CD4-positive, CD25-positive, alpha-beta regulatory T cell (primary cell): ENCODE measurements at regions not wholly inside any gene's neighbourhood (a gene's known extent, or its start where the extent isn't known, plus 50 kb on each side); places are given as distances from the start of the nearest gene placed in this dataset.

Experiments used
- ATAC-seq, 2 donors: fragments of 150-1000 bp; cut with Tn5 transposase; one replicate each; pipeline ENCODE4 v1.10.0; 2021; ENCODE audit warnings: low read depth in 2 of 2, moderate number of reproducible peaks in 2 of 2, moderate library complexity in 1 of 2
- DNase-seq, 3 donors: peaks; one replicate each; pipeline versions ENCODE4 v3.0.0 to v3.0.0-alpha.2; 2012 to 2022; ENCODE audit warnings: mixed read lengths in 1 of 3
- H3K27ac ChIP-seq: one replicate; pipeline ENCODE4 v1.7.0; 2013; ENCODE audit warnings: mild to moderate bottlenecking, low read length; ENCODE audit not compliant: insufficient read depth, poor library complexity, severe bottlenecking
- H3K27me3 ChIP-seq: one replicate; pipeline ENCODE4 v1.7.0; 2013; ENCODE audit warnings: low read length; ENCODE audit not compliant: control insufficient read depth, insufficient read depth
- H3K36me3 ChIP-seq: one replicate; pipeline ENCODE4 v1.7.0; 2013; ENCODE audit warnings: mild to moderate bottlenecking, low read length, moderate library complexity; ENCODE audit not compliant: control insufficient read depth, insufficient read depth
- H3K4me1 ChIP-seq: 2 replicates; pipeline ENCODE4 v1.7.0; 2013; ENCODE audit warnings: mild to moderate bottlenecking, low read length; ENCODE audit not compliant: insufficient read depth, control insufficient read depth, poor library complexity, severe bottlenecking
- H3K4me3 ChIP-seq: one replicate; pipeline ENCODE4 v1.7.0; 2013; ENCODE audit warnings: low read depth, mild to moderate bottlenecking, low read length, moderate library complexity
- H3K9me3 ChIP-seq, 2 experiments: 1 replicate in 1 of 2; 2 replicates in 1 of 2; pipeline ENCODE4 v1.7.0; 2013; ENCODE audit warnings: low read length in 2 of 2, mild to moderate bottlenecking in 1 of 2, moderate library complexity in 1 of 2; ENCODE audit not compliant: control insufficient read depth in 2 of 2
- H3K27ac Mint-ChIP-seq, 3 donors: one replicate each; pipeline ENCODE4 v1.8.0; 2020 to 2022; ENCODE audit warnings: mild to moderate bottlenecking in 3 of 3, mixed read lengths in 3 of 3, moderate library complexity in 2 of 3
- H3K27me3 Mint-ChIP-seq: one replicate; pipeline ENCODE4 v1.8.0; 2022; ENCODE audit warnings: mild to moderate bottlenecking, mixed read lengths
- H3K36me3 Mint-ChIP-seq: one replicate; pipeline ENCODE4 v1.8.0; 2020; ENCODE audit warnings: mixed read lengths
- H3K4me1 Mint-ChIP-seq, 4 donors: one replicate each; pipeline ENCODE4 v1.8.0; 2020 to 2022; ENCODE audit warnings: mixed read lengths in 4 of 4, mild to moderate bottlenecking in 1 of 4
- H3K4me3 Mint-ChIP-seq, 4 donors: one replicate each; pipeline ENCODE4 v1.8.0; 2020 to 2022; ENCODE audit warnings: mild to moderate bottlenecking in 4 of 4, mixed read lengths in 4 of 4, moderate library complexity in 3 of 4
- H3K9me3 Mint-ChIP-seq, 7 donors: one replicate each; pipeline ENCODE4 v1.8.0; 2020 to 2022; ENCODE audit warnings: mixed read lengths in 7 of 7, mild to moderate bottlenecking in 3 of 7, moderate library complexity in 2 of 7

DNA sequence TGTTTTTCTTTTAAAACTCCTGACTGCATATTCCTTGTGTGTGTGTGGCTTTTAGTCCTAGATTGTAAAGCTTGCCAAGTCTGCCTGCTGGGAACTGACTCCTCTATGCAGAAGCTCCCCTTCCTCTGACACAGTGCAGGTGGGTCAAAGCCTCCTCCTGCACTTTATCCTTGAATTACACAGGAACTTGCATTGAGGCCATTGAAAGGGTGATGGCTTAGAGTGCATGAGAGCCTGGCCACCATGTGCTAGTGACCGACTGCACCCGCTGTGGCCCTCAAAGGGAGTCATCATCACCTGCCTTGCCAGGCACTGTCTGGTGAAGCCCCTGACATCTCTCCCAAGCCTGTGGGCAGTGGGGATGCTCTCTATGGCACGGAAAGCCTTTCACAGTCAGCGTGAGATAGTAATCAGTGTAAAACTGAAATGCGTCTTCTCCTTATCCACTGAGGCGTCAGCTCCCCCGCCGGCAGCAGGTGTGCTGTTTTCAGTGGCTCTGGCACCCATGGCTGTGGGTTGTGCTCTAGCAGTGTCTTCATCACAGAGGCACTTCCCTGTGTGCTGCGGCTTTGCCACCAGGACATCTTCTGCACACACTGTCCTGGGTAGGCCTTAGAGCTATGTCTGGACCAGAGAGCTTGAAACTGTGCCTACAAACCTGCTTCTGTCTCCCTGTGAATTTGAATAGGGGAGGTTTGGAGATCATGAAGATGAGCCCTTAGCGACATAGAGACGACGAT, 87.9 kb downstream of the THBS2 start:
- Mint-ChIP-seq H3K27me3 (no peaks in the 10 kb centered on the region), H3K4me1 (no peaks in the 10 kb centered on the region), H3K27ac (no peak overlapping the region), H3K4me3 (no peak overlapping the region), H3K9me3 (no peaks in the 10 kb centered on the region), H3K36me3 (no peaks in the 10 kb centered on the region)
- no peaks in the 10 kb centered on the region for H3K27me3 ChIP-seq
- H3K27ac ChIP-seq: no peak overlapping the region
- H3K4me1 ChIP-seq: no peaks in the 10 kb centered on the region
- H3K36me3 ChIP-seq: no peaks in the 10 kb centered on the region
- DNase-seq (no peak), ATAC-seq (no peak)
- no peak overlapping the region for H3K4me3 ChIP-seq
- no peaks in the 10 kb centered on the region for H3K9me3 ChIP-seq

DNA sequence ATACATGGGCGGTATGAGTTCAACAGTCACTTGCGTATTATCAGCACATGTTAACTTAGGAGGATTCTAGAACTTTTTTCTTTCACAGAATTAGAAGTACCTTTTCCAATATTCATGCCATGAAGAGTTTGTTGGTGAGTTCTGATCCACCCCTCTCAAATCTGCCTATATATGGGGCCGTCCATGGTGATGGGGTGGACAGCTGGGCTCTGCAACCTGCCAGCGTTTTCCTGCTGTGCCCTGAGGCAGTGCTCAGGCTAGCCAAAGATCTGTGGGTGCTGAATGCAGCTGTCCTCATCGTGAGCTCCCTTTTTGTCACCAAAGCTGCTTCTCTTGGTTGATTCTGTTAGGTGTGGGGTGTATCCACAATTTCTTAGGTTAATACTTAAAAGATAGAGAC, 88.7 kb downstream of the THBS2 start:
- Histone ChIP-seq H3K9me3 (no peaks in the 10 kb centered on the region), H3K4me3 (no peak overlapping the region), H3K36me3 (no peaks in the 10 kb centered on the region), H3K27ac (no peak overlapping the region), H3K27me3 (no peaks in the 10 kb centered on the region), H3K4me1 (no peaks in the 10 kb centered on the region)
- DNase-seq (no peak), ATAC-seq (no peak)
- H3K36me3 Mint-ChIP-seq: no peaks in the 10 kb centered on the region
- no peak overlapping the region for H3K4me3 Mint-ChIP-seq
- H3K27me3 Mint-ChIP-seq: no peaks in the 10 kb centered on the region
- no peak overlapping the region for H3K27ac Mint-ChIP-seq
- H3K4me1 Mint-ChIP-seq: no peaks in the 10 kb centered on the region
- H3K9me3 Mint-ChIP-seq: no peaks in the 10 kb centered on the region

DNA sequence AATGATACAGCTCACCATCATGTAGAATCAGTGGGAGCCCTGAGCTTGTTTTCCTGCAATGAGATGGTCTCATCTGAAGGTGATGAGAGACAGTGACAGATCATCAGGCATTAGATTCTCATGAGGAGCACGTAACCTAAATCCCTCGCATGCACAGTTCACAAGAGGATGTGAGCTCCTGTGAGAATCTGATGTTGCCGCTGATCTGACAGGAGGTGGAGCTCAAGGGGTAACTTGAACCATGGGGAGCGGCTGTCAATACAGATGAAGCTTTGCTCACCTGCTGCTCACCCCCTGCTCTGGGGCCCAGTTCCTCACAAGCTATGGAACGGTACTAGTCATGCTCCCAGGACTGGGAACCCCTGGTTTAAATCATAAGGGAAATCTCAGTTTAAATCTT, 89.2 kb downstream of the THBS2 start:
- no peaks in the 10 kb centered on the region for H3K9me3 ChIP-seq
- no peaks in the 10 kb centered on the region for H3K36me3 ChIP-seq
- Mint-ChIP-seq H3K9me3 (no peaks in the 10 kb centered on the region), H3K27me3 (no peaks in the 10 kb centered on the region), H3K36me3 (no peaks in the 10 kb centered on the region), H3K4me3 (no peak overlapping the region), H3K4me1 (no peaks in the 10 kb centered on the region), H3K27ac (no peak overlapping the region)
- H3K27ac ChIP-seq: no peak overlapping the region
- H3K27me3 ChIP-seq: no peaks in the 10 kb centered on the region
- no peaks in the 10 kb centered on the region for H3K4me1 ChIP-seq
- DNase-seq: no peak
- H3K4me3 ChIP-seq: no peak overlapping the region
- ATAC-seq: no peak

DNA sequence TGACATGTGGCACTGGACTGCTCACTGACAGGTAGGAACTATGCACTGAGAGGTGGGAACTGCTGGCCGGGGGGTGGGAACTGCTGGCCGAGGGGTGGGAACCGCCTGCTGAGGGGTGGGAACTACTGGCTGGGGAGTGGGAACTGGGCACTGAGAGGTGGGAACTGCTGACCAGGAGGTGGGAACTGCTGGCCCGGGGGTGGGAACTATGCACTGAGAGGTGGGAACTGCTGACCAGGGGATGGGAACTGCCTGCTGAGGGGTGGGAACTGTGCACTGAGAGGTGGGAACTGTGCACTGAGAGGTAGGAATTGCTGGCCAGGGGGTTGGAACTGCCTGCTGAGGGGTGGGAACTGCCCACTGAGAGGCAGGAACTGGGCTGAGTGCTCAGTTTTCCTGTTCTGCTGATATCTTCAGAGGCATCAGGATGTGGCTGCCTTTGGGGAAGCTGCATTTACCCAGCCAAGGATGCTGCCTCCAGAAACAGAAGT, 90.2 kb downstream of the THBS2 start:
- Mint-ChIP-seq H3K27ac (no peak overlapping the region), H3K4me3 (no peak overlapping the region), H3K4me1 (no peaks in the 10 kb centered on the region), H3K9me3 (no peaks in the 10 kb centered on the region), H3K27me3 (no peaks in the 10 kb centered on the region), H3K36me3 (no peaks in the 10 kb centered on the region)
- no peak overlapping the region for H3K27ac ChIP-seq
- no peak for DNase-seq
- no peaks in the 10 kb centered on the region for H3K4me1 ChIP-seq
- H3K9me3 ChIP-seq: no peaks in the 10 kb centered on the region
- no peak overlapping the region for H3K4me3 ChIP-seq
- H3K27me3 ChIP-seq: no peaks in the 10 kb centered on the region
- ATAC-seq: no peak
- H3K36me3 ChIP-seq: no peaks in the 10 kb centered on the region

DNA sequence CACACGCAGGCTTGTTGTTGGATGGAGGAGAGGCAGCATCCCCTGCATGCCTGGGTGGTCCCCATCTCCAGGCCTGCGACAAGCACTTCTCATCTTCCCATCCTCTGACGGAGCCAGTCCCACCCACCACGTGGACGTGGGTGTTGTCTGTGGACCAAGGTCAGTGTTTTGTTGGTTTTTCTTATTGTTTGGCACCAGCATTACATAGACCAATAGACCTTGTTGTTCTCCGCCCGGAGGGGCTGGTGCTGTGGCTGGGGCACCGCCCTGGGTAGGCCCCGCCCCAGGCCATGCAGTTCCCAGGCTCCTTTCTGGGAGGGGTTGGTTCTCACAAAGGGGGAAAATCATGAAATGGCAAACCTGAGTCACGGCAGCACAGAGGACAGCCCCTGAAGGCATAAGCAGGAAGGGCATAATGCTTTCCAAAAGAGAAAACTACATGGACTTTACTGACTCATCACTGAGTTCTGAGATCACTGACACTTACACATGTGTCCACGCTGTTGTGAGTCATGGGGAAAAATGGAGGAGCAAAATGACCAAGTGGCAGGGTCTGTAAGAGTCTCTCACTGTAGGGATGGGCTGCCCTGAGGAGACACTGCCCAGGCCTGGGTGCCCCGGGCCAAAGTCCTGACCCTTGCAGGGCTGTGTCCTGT, 90.8 kb downstream of the THBS2 start:
- H3K9me3 ChIP-seq: no peaks in the 10 kb centered on the region
- H3K27ac Mint-ChIP-seq: no peak overlapping the region
- no peaks in the 10 kb centered on the region for H3K36me3 ChIP-seq
- no peak overlapping the region for H3K4me3 Mint-ChIP-seq
- no peaks in the 10 kb centered on the region for H3K9me3 Mint-ChIP-seq
- H3K27me3 ChIP-seq: no peaks in the 10 kb centered on the region
- H3K4me1 ChIP-seq: no peaks in the 10 kb centered on the region
- no peaks in the 10 kb centered on the region for H3K4me1 Mint-ChIP-seq
- no peaks in the 10 kb centered on the region for H3K27me3 Mint-ChIP-seq
- H3K27ac ChIP-seq: no peak overlapping the region
- no peak overlapping the region for H3K4me3 ChIP-seq
- H3K36me3 Mint-ChIP-seq: no peaks in the 10 kb centered on the region
- ATAC-seq: no peak
- DNase-seq: no peak

DNA sequence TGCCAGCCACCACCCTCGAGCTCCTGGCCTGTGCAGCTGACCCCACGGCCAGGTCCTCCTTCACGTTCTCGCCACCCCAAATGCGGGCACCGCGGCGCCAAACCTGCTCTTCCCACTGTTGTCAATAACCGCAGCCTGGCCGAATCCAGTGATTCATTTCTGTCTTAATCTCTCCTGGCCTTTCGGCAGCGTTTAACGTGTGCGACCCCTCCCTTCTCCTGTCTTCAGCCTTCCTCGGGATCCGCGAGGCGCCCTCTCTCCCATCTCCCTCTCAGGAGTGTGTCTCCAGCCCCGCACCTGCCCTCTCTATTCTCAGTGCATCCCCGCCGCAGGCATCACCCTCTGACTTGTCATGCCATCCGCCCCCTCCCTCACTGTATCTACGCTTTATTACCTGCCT, 91.4 kb downstream of the THBS2 start:
- Mint-ChIP-seq H3K36me3 (no peaks in the 10 kb centered on the region), H3K4me1 (no peaks in the 10 kb centered on the region), H3K4me3 (no peak overlapping the region), H3K27me3 (no peaks in the 10 kb centered on the region), H3K27ac (no peak overlapping the region), H3K9me3 (no peaks in the 10 kb centered on the region)
- H3K4me3 ChIP-seq: no peak overlapping the region
- ATAC-seq: no peak
- H3K36me3 ChIP-seq: no peaks in the 10 kb centered on the region
- DNase-seq: no peak
- no peak overlapping the region for H3K27ac ChIP-seq
- H3K4me1 ChIP-seq: no peaks in the 10 kb centered on the region
- H3K27me3 ChIP-seq: no peaks in the 10 kb centered on the region
- no peaks in the 10 kb centered on the region for H3K9me3 ChIP-seq

DNA sequence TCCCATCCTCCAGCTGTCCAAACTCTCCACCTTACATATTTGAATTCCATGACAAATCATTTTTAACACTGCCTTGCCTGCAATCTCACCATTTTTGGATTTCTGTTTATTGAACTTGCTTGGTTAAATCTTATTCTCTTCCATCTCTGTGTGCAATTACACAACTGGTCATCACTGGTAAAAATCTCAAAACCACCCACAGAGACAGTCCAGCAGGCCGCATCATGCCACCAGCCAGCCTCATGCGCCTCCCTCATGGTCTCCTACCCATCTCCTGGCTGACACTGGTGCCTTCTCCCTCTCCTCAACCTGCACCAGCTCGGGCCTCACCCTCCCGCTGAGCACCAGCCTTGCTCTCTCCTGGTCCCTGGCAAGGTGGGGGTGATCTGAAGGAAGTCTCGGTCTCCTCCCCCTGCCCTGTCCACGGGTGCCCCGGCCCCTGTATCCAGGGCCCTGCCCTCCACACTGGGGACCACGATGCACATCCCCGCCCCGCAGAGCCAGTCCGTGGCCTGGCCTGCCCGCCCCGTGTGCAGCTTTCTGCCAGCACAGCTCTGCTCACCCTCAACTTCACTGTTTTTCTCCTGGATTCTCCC, 92.0 kb downstream of the THBS2 start:
- H3K27me3 Mint-ChIP-seq: no peaks in the 10 kb centered on the region
- H3K36me3 Mint-ChIP-seq: no peaks in the 10 kb centered on the region
- H3K36me3 ChIP-seq: no peaks in the 10 kb centered on the region
- H3K9me3 Mint-ChIP-seq: no peaks in the 10 kb centered on the region
- no peaks in the 10 kb centered on the region for H3K27me3 ChIP-seq
- H3K4me1 Mint-ChIP-seq: no peaks in the 10 kb centered on the region
- no peak overlapping the region for H3K27ac ChIP-seq
- H3K9me3 ChIP-seq: no peaks in the 10 kb centered on the region
- no peak overlapping the region for H3K4me3 Mint-ChIP-seq
- DNase-seq (no peak), ATAC-seq (no peak)
- no peak overlapping the region for H3K4me3 ChIP-seq
- H3K4me1 ChIP-seq: no peaks in the 10 kb centered on the region
- H3K27ac Mint-ChIP-seq: no peak overlapping the region
